IPS-18a (cell line): ENCODE measurements at regions not wholly inside any gene's neighbourhood (a gene's known extent, or its start where the extent isn't known, plus 50 kb on each side); places are given as distances from the start of the nearest gene placed in this dataset.

Experiments
- H3K27ac ChIP-seq: one replicate; pipeline ENCODE4 v1.5.1; 2013; ENCODE audit warnings: low read length
- H3K27me3 ChIP-seq: one replicate; pipeline ENCODE4 v1.6.1; 2013; ENCODE audit warnings: mild to moderate bottlenecking, low read length; ENCODE audit not compliant: control insufficient read depth, insufficient read depth
- H3K36me3 ChIP-seq: one replicate; pipeline ENCODE4 v1.6.1; 2013; ENCODE audit warnings: low read depth, low read length; ENCODE audit not compliant: control insufficient read depth
- H3K4me1 ChIP-seq: one replicate; pipeline ENCODE4 v1.6.1; 2013; ENCODE audit warnings: low read depth, low read length; ENCODE audit not compliant: control insufficient read depth
- H3K4me3 ChIP-seq: one replicate; pipeline ENCODE4 v1.5.1; 2013; ENCODE audit warnings: low read length
- H3K9ac ChIP-seq: one replicate; pipeline ENCODE4 v1.6.1; 2013; ENCODE audit warnings: mild to moderate bottlenecking, low read length, moderate library complexity
- H3K9me3 ChIP-seq: one replicate; pipeline ENCODE4 v1.6.1; 2013; ENCODE audit warnings: low read depth, low read length; ENCODE audit not compliant: control insufficient read depth

DNA sequence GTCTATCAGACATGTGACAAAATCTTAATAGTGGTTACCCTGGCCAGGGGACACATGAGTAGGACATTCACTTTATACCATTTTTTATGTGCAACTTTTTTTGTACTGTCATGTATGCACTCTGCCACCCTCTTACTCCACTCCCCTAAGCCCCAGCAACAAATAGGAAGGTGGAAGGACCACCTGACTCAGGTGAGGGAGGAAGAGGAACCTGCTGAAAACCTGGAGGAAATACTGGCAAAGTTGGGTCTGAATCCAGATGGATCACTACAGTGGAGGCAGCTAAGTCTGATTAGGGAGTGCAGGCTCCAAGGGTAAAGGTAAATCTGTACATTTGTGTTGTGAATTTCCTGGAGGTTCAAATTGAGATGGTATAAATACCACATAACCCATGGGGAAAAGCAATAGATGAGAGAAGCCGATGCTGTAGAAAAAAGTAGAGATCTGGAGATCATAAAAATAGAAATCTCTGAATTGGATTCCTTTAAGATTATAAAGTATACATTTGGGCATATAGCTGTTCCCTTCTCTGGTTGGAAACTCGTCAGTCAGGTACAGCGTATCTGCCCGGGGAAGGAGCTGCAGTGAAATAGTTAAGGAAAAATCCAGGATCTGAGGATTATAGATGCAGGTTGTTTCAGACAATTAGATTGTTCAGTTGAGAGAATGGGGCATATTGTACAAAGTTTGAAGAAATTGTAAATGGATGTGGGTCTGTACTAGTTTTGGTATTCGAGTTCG lies 52.2 kb upstream of the OR9Q1 start:
- H3K36me3 ChIP-seq: no peaks in the 10 kb centered on the region
- no peak overlapping the region for H3K4me3 ChIP-seq
- H3K9me3 ChIP-seq: no peaks in the 10 kb centered on the region
- H3K9ac ChIP-seq: no peak overlapping the region
- H3K27me3 ChIP-seq: no peaks in the 10 kb centered on the region
- no peaks in the 10 kb centered on the region for H3K4me1 ChIP-seq
- no peak overlapping the region for H3K27ac ChIP-seq

DNA sequence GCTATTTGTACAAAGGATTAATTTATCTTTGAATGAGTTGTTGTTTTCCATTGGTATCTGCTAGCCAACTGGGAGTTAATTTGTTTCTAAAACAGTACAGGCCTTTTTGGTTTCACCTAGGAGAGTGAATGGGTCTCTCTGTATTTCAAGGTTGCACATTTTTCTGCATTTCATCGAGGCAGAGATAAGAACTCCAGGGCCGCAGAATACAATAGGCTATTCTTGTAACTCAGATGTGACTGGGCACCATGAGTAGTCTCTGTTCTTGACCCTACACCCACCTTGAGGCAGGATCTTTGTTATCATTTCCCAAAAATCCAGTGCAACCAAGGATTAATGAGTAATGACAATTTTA lies 51.7 kb upstream of the OR9Q1 start:
- Histone ChIP-seq H3K4me3 (no peak overlapping the region), H3K27me3 (no peaks in the 10 kb centered on the region), H3K9ac (no peak overlapping the region), H3K27ac (no peak overlapping the region), H3K9me3 (no peaks in the 10 kb centered on the region), H3K4me1 (no peaks in the 10 kb centered on the region), H3K36me3 (no peaks in the 10 kb centered on the region)
